DOHH2 (cell line): ENCODE measurements at regions not wholly inside any gene's neighbourhood (a gene's known extent, or its start where the extent isn't known, plus 50 kb on each side); places are given as distances from the start of the nearest gene placed in this dataset.
"Not testable (repeated sequence)": the region's sequence is repeated elsewhere in the genome, so short reads cannot be mapped to it uniquely, and the experiment has no call there.

ENCODE experiments used
- H3F3A ChIP-seq: fragments of 200-600 bp; sonication (generic), shearing (Covaris generic); 2 replicates; pipeline ENCODE4 v1.6.0; 2016; ENCODE audit warnings: antibody characterized with exemption, mild to moderate bottlenecking; ENCODE audit not compliant: control insufficient read depth, insufficient read depth
- H3K27ac ChIP-seq: fragments of 200-600 bp; sonication (generic); 2 replicates; pipeline ENCODE4 v1.5.1; 2014; ENCODE audit warnings: low read depth, mild to moderate bottlenecking, low read length, moderate library complexity
- H3K27me3 ChIP-seq: fragments of 200-600 bp; sonication (generic); 2 replicates; pipeline ENCODE4 v1.6.1; 2014; ENCODE audit warnings: mild to moderate bottlenecking, low read length, mixed read lengths; ENCODE audit not compliant: control insufficient read depth
- H3K36me3 ChIP-seq: fragments of 200-600 bp; sonication (generic); 2 replicates; pipeline ENCODE4 v1.6.1; 2014; ENCODE audit warnings: mild to moderate bottlenecking, low read length, moderate library complexity, mixed read lengths; ENCODE audit not compliant: control insufficient read depth
- H3K4me1 ChIP-seq: fragments of 200-600 bp; sonication (generic); 2 replicates; pipeline ENCODE4 v1.6.1; 2014; ENCODE audit warnings: mild to moderate bottlenecking, low read length, mixed read lengths; ENCODE audit not compliant: control insufficient read depth
- H3K4me2 ChIP-seq: fragments of 200-600 bp; sonication (generic); 2 replicates; pipeline ENCODE4 v1.6.0; 2014; ENCODE audit warnings: mild to moderate bottlenecking, low read length, moderate library complexity
- H3K4me3 ChIP-seq: fragments of 200-600 bp; sonication (generic); 2 replicates; pipeline ENCODE4 v1.5.1; 2014; ENCODE audit warnings: mild to moderate bottlenecking, low read length, mixed read lengths
- H3K79me2 ChIP-seq: fragments of 200-600 bp; sonication (generic); 2 replicates; pipeline ENCODE4 v1.6.1; 2014; ENCODE audit warnings: mild to moderate bottlenecking, low read length, mixed read lengths; ENCODE audit not compliant: control insufficient read depth
- H3K9me2 ChIP-seq: fragments of 200-600 bp; sonication (generic); replicated peaks from 2 replicates; pipeline ENCODE4 v1.6.1; 2014; ENCODE audit warnings: mild to moderate bottlenecking, low read length, mixed read lengths; ENCODE audit not compliant: control insufficient read depth
- H3K9me3 ChIP-seq: fragments of 200-600 bp; sonication (generic); 2 replicates; pipeline ENCODE4 v1.6.1; 2014; ENCODE audit warnings: antibody characterized with exemption, low read length, mixed read lengths; ENCODE audit not compliant: control insufficient read depth, insufficient read depth
- H4K20me1 ChIP-seq: fragments of 200-600 bp; sonication (generic); 2 replicates; pipeline ENCODE4 v1.6.0; 2014; ENCODE audit warnings: low read depth, mild to moderate bottlenecking, antibody characterized with exemption, low read length, moderate library complexity; ENCODE audit not compliant: control insufficient read depth, insufficient read depth
- CTCF ChIP-seq: fragments of 200-600 bp; sonication (generic); IDR thresholded peaks from one replicate; pipeline ENCODE4 v1.5.1; 2014; ENCODE audit warnings: antibody characterized with exemption, mild to moderate bottlenecking, low read depth, low read length; ENCODE audit not compliant: poor library complexity, severe bottlenecking
- EZH2phosphoT487 ChIP-seq: fragments of 200-600 bp; sonication (generic); IDR thresholded peaks from 2 replicates; pipeline ENCODE4 v1.6.1; 2017; ENCODE audit warnings: borderline replicate concordance, mild to moderate bottlenecking, antibody characterized with exemption, low read length, moderate library complexity, mixed read lengths

DNA sequence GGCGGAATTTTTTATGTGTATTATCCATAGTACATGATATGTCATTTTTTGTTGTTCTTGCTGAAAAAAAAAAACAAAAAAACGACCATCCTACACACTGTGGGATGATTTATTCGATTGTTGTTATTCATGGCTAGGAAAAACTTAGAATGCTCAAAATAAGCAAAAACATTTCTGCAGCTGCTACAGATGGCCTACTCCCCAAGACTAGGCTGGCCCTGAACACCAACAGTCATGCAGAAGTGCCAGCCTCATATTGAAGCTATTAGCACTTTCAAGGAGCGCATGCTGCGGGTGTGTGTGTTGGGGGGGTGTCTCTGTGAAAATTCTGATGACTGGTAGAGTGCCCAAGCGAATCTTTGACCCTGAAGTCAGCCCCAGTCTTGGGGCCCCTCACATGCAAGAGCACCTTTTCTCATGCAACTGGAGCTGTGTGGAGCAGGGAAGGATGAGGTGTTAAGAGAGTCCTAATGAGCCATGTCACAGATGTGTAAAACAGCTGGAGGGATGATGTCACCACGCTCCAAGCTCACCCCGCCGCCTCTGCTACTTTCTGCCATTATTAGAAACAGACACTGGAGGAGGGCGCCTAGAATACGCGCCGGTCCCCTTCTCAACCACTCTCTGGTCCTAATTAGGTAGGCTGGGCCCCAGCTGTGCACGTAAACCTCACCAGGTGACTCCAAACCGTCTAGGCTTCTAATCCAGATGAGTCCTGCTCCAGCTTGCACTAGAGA lies 61.0 kb upstream of the SMIM23 start:
- no peak for TF ChIP-seq EZH2phosphoT487
- TF ChIP-seq CTCF: no peak
- Histone ChIP-seq H3F3A (no peaks in the 10 kb centered on the region), H3K79me2 (no peaks in the 10 kb centered on the region), H3K4me2 (no peak overlapping the region), H3K9me3 (no peaks in the 10 kb centered on the region), H3K4me3 (no peak overlapping the region), H3K9me2 (no peaks in the 10 kb centered on the region), H4K20me1 (no peaks in the 10 kb centered on the region), H3K27me3 (peaks cover 11% of the 10 kb centered on the region), H3K4me1 (no peaks in the 10 kb centered on the region), H3K27ac (no peak overlapping the region), H3K36me3 (no peaks in the 10 kb centered on the region)

DNA sequence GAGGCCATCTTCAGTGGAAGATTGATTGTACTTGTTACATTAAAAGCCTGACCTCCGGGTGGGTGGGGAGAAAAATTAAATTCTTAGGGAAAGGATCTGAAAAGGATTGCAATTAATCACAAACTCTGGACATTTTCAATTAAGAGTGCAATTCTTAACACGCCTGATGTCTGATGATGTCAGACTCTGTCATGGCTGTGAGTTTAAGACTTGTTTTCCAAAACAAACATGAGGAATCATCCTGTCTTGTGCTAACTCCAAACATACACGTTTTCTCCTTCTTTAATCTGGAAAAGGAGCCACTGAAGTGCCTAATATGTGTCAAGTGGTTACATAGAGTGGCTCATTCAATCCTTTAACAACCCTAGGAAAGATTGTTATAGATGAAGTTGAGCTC lies 60.4 kb upstream of the SMIM23 start:
- no peaks in the 10 kb centered on the region for H3K79me2 ChIP-seq
- H3K36me3 ChIP-seq: no peaks in the 10 kb centered on the region
- no peak for TF ChIP-seq EZH2phosphoT487
- TF ChIP-seq CTCF: no peak
- no peaks in the 10 kb centered on the region for H4K20me1 ChIP-seq
- peaks cover 11% of the 10 kb centered on the region for H3K27me3 ChIP-seq
- no peak overlapping the region for H3K27ac ChIP-seq
- no peaks in the 10 kb centered on the region for H3K9me2 ChIP-seq
- H3K4me3 ChIP-seq: no peak overlapping the region
- no peaks in the 10 kb centered on the region for H3F3A ChIP-seq
- no peaks in the 10 kb centered on the region for H3K4me1 ChIP-seq
- H3K9me3 ChIP-seq: no peaks in the 10 kb centered on the region
- no peak overlapping the region for H3K4me2 ChIP-seq

GRCh38 chr5:171726819-171727218 lies 58.8 kb upstream of the SMIM23 start:
- H3K79me2 ChIP-seq, H3K36me3 ChIP-seq, H3K9me3 ChIP-seq, H4K20me1 ChIP-seq, H3K27ac ChIP-seq, H3K9me2 ChIP-seq, H3K4me3 ChIP-seq, H3K4me2 ChIP-seq, H3K4me1 ChIP-seq, H3F3A ChIP-seq: not testable (repeated sequence)
- H3K27me3 ChIP-seq: peaks cover 11% of the 10 kb centered on the region

- Histone ChIP-seq H3K9me2 (no peaks in the 10 kb centered on the region), H3K4me2 (no peak overlapping the region), H3K4me3 (no peak overlapping the region), H3K27me3 (peaks cover 11% of the 10 kb centered on the region), H3K36me3 (no peaks in the 10 kb centered on the region), H3K9me3 (no peaks in the 10 kb centered on the region), H3K79me2 (no peaks in the 10 kb centered on the region), H3K27ac (no peak overlapping the region), H3F3A (no peaks in the 10 kb centered on the region), H3K4me1 (no peaks in the 10 kb centered on the region), H4K20me1 (no peaks in the 10 kb centered on the region)
- no peak for TF ChIP-seq EZH2phosphoT487
Observed at GRCh38 chr5:171728686-171729085, 56.9 kb upstream of the SMIM23 start.
